ENCODE measurements at regions not wholly inside any gene's neighbourhood (a gene's known extent, or its start where the extent isn't known, plus 50 kb on each side); places are given as distances from the start of the nearest gene placed in this dataset.

DNA sequence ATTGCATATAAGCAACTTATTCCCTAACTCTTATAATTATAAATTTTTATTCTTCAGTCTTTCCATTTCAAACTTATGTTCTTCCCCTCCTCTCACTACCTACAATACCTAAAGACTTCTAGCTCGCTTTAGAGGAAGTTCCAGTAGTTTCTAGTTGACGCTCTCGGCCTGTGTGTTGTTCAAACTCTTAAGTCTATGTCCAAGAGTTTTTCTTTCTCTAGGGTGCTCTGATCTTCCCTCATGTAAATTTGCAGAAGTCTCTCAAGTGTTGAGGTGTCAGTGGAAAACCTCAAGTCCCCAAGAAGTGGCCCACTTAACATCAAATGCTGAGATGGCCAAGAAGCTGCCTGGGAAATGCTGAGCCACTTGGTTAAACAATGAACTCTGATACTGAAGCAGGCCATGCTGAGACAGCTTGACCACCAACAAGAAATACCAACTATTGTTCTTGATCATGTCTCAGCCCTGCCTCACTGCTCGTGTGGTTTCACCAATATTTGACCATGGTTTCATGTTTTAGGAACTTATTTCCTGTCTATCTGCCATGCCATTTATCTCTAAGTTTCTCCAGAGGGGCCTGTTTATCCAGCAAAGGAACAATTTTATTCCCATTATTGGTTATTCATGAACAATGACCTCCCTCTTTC is 100.9 kb upstream of the TCF21 start:
- TF ChIP-seq MTA1 (IDR thresholded peaks at IDR 0.05; ENCODE audit: borderline replicate concordance) (no peak), NR2C2 (CRISPR knock-in tag; IDR thresholded peaks at IDR 0.05) (no peak), NR2C2 (tag; IDR thresholded peaks at IDR 0.05) (no peak), GABPA (tag; conservative IDR thresholded peaks at IDR 0.05; ENCODE audit: low read depth) (no peak), PHF8 (IDR thresholded peaks at IDR 0.05; ENCODE audit: borderline replicate concordance, low read length) (no peak), TAF1 (IDR thresholded peaks at IDR 0.05; ENCODE audit: control insufficient read depth, extremely low read depth, insufficient read depth, low read length, severe bottlenecking) (no peak), RB1 (IDR thresholded peaks at IDR 0.05; ENCODE audit: low read depth) (no peak), TEAD2 (tag; IDR thresholded peaks at IDR 0.05) (no peak), MEF2A (IDR thresholded peaks at IDR 0.05; ENCODE audit: control insufficient read depth, low read depth, low read length) (no peak)
- TF ChIP-seq, protein P1, sequence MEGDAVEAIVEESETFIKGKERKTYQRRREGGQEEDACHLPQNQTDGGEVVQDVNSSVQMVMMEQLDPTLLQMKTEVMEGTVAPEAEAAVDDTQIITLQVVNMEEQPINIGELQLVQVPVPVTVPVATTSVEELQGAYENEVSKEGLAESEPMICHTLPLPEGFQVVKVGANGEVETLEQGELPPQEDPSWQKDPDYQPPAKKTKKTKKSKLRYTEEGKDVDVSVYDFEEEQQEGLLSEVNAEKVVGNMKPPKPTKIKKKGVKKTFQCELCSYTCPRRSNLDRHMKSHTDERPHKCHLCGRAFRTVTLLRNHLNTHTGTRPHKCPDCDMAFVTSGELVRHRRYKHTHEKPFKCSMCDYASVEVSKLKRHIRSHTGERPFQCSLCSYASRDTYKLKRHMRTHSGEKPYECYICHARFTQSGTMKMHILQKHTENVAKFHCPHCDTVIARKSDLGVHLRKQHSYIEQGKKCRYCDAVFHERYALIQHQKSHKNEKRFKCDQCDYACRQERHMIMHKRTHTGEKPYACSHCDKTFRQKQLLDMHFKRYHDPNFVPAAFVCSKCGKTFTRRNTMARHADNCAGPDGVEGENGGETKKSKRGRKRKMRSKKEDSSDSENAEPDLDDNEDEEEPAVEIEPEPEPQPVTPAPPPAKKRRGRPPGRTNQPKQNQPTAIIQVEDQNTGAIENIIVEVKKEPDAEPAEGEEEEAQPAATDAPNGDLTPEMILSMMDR (IDR thresholded peaks at IDR 0.05 in 2 of 3, conservative IDR thresholded peaks at IDR 0.05 in 1 of 3; ENCODE audit: insufficient read depth in 2 of 3, low read depth in 1 of 3, low read length in 3 of 3) = no peak
- TF ChIP-seq, protein P2, sequence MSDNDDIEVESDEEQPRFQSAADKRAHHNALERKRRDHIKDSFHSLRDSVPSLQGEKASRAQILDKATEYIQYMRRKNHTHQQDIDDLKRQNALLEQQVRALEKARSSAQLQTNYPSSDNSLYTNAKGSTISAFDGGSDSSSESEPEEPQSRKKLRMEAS (CRISPR knock-in tag; IDR thresholded peaks at IDR 0.05) = no peak
- TF ChIP-seq, protein P3, sequence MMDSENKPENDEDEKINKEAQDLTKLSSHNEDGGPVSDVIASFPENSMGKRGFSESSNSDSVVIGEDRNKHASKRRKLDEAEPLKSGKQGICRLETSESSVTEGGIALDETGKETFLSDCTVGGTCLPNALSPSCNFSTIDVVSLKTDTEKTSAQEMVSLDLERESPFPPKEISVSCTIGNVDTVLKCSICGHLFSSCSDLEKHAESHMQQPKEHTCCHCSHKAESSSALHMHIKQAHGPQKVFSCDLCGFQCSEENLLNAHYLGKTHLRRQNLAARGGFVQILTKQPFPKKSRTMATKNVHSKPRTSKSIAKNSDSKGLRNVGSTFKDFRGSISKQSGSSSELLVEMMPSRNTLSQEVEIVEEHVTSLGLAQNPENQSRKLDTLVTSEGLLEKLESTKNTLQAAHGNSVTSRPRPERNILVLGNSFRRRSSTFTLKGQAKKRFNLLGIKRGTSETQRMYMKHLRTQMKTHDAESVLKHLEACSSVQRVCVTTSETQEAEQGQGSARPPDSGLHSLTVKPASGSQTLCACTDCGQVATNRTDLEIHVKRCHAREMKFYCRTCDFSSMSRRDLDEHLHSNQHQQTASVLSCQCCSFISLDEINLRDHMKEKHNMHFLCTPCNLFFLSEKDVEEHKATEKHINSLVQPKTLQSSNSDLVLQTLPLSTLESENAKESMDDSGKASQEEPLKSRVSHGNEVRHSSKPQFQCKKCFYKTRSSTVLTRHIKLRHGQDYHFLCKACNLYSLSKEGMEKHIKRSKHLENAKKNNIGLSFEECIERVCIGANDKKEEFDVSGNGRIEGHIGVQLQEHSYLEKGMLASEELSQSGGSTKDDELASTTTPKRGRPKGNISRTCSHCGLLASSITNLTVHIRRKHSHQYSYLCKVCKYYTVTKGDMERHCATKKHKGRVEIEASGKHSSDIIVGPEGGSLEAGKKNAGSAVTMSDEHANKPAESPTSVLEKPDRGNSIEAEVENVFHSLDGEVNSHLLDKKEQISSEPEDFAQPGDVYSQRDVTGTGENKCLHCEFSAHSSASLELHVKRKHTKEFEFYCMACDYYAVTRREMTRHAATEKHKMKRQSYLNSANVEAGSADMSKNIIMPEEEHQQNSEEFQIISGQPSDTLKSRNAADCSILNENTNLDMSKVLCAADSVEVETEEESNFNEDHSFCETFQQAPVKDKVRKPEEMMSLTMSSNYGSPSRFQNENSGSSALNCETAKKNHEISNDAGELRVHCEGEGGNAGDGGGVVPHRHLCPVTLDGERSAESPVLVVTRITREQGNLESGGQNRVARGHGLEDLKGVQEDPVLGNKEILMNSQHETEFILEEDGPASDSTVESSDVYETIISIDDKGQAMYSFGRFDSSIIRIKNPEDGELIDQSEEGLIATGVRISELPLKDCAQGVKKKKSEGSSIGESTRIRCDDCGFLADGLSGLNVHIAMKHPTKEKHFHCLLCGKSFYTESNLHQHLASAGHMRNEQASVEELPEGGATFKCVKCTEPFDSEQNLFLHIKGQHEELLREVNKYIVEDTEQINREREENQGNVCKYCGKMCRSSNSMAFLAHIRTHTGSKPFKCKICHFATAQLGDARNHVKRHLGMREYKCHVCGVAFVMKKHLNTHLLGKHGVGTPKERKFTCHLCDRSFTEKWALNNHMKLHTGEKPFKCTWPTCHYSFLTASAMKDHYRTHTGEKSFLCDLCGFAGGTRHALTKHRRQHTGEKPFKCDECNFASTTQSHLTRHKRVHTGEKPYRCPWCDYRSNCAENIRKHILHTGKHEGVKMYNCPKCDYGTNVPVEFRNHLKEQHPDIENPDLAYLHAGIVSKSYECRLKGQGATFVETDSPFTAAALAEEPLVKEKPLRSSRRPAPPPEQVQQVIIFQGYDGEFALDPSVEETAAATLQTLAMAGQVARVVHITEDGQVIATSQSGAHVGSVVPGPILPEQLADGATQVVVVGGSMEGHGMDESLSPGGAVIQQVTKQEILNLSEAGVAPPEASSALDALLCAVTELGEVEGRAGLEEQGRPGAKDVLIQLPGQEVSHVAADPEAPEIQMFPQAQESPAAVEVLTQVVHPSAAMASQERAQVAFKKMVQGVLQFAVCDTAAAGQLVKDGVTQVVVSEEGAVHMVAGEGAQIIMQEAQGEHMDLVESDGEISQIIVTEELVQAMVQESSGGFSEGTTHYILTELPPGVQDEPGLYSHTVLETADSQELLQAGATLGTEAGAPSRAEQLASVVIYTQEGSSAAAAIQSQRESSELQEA (IDR thresholded peaks at IDR 0.05; ENCODE audit: low read depth) = no peak

Data from K562 (cell line).